ENCODE measurements at regions not wholly inside any gene's neighbourhood (a gene's known extent, or its start where the extent isn't known, plus 50 kb on each side); places are given as distances from the start of the nearest gene placed in this dataset.

- no peak for TF ChIP-seq STAT1 (conservative IDR thresholded peaks at IDR 0.05)
- TF ChIP-seq, protein P1, sequence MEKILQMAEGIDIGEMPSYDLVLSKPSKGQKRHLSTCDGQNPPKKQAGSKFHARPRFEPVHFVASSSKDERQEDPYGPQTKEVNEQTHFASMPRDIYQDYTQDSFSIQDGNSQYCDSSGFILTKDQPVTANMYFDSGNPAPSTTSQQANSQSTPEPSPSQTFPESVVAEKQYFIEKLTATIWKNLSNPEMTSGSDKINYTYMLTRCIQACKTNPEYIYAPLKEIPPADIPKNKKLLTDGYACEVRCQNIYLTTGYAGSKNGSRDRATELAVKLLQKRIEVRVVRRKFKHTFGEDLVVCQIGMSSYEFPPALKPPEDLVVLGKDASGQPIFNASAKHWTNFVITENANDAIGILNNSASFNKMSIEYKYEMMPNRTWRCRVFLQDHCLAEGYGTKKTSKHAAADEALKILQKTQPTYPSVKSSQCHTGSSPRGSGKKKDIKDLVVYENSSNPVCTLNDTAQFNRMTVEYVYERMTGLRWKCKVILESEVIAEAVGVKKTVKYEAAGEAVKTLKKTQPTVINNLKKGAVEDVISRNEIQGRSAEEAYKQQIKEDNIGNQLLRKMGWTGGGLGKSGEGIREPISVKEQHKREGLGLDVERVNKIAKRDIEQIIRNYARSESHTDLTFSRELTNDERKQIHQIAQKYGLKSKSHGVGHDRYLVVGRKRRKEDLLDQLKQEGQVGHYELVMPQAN (conservative IDR thresholded peaks at IDR 0.05) = no peak
- TF ChIP-seq ESRRA (IDR thresholded peaks at IDR 0.05; ENCODE audit: low read length) = no peak
- no peak for TF ChIP-seq HDAC6 (IDR thresholded peaks at IDR 0.05; ENCODE audit: unreplicated experiment)
- TF ChIP-seq, protein P2, sequence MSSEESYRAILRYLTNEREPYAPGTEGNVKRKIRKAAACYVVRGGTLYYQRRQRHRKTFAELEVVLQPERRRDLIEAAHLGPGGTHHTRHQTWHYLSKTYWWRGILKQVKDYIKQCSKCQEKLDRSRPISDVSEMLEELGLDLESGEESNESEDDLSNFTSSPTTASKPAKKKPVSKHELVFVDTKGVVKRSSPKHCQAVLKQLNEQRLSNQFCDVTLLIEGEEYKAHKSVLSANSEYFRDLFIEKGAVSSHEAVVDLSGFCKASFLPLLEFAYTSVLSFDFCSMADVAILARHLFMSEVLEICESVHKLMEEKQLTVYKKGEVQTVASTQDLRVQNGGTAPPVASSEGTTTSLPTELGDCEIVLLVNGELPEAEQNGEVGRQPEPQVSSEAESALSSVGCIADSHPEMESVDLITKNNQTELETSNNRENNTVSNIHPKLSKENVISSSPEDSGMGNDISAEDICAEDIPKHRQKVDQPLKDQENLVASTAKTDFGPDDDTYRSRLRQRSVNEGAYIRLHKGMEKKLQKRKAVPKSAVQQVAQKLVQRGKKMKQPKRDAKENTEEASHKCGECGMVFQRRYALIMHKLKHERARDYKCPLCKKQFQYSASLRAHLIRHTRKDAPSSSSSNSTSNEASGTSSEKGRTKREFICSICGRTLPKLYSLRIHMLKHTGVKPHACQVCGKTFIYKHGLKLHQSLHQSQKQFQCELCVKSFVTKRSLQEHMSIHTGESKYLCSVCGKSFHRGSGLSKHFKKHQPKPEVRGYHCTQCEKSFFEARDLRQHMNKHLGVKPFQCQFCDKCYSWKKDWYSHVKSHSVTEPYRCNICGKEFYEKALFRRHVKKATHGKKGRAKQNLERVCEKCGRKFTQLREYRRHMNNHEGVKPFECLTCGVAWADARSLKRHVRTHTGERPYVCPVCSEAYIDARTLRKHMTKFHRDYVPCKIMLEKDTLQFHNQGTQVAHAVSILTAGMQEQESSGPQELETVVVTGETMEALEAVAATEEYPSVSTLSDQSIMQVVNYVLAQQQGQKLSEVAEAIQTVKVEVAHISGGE (CRISPR knock-in tag; IDR thresholded peaks at IDR 0.05) = no peak
- TF ChIP-seq NR2F1 (conservative IDR thresholded peaks at IDR 0.05) = no peak
- no peak for TF ChIP-seq CEBPB (IDR thresholded peaks at IDR 0.05; ENCODE audit: borderline replicate concordance in 1 of 2, low read depth in 2 of 2, low read length in 2 of 2)
- no peak for TF ChIP-seq ZBTB4 (CRISPR knock-in tag; IDR thresholded peaks at IDR 0.05)
- TF ChIP-seq CBX5 (IDR thresholded peaks at IDR 0.05; ENCODE audit: low read depth) = no peak
- no peak for TF ChIP-seq ZNF622 (IDR thresholded peaks at IDR 0.05)
- no peak for TF ChIP-seq POLR2AphosphoS5 (IDR thresholded peaks at IDR 0.05; ENCODE audit: low read length)
- TF ChIP-seq BCLAF1 (IDR thresholded peaks at IDR 0.05) = no peak
- TF ChIP-seq NFYB (IDR thresholded peaks at IDR 0.05; ENCODE audit: insufficient read depth, low read depth, low read length) = no peak
- no peak for TF ChIP-seq RELB (IDR thresholded peaks at IDR 0.05; ENCODE audit: low read depth)
- no peak for TF ChIP-seq PAX5 (IDR thresholded peaks at IDR 0.05; ENCODE audit: borderline replicate concordance, low read depth, low read length)
- no peak for TF ChIP-seq TARDBP (IDR thresholded peaks at IDR 0.05; ENCODE audit: borderline replicate concordance)
Measured at GRCh38 chr2:54054271-54054670, 61.1 kb upstream of the ACYP2 start (continued).
